SU-DHL-6 (cell line): ENCODE measurements at regions not wholly inside any gene's neighbourhood (a gene's known extent, or its start where the extent isn't known, plus 50 kb on each side); places are given as distances from the start of the nearest gene placed in this dataset.
"Not testable (repeated sequence)": the region's sequence is repeated elsewhere in the genome, so short reads cannot be mapped to it uniquely, and the experiment has no call there.

Source experiments
- H2AFZ ChIP-seq: fragments of 200-600 bp; sonication (generic); 2 replicates; pipeline ENCODE4 v1.6.1; 2014; ENCODE audit warnings: low read depth, mild to moderate bottlenecking, moderate library complexity, mixed read lengths, antibody characterized with exemption, low read length; ENCODE audit not compliant: severe bottlenecking
- H3F3A ChIP-seq: fragments of 200-600 bp; shearing (Covaris generic); 2 replicates; pipeline ENCODE4 v1.6.0; 2016; ENCODE audit warnings: antibody characterized with exemption, mild to moderate bottlenecking; ENCODE audit not compliant: insufficient read depth
- H3K27ac ChIP-seq: fragments of 200-600 bp; sonication (generic); 2 replicates; pipeline ENCODE4 v1.5.1; 2016; ENCODE audit warnings: low read depth, mild to moderate bottlenecking, low read length, moderate library complexity, mixed read lengths
- H3K27me3 ChIP-seq: fragments of 200-600 bp; sonication (generic), shearing (Covaris generic); 2 replicates; pipeline ENCODE4 v1.6.0; 2014; ENCODE audit warnings: mild to moderate bottlenecking, low read length
- H3K36me3 ChIP-seq: fragments of 200-600 bp; sonication (generic); 2 replicates; pipeline ENCODE4 v1.6.1; 2014; ENCODE audit warnings: mild to moderate bottlenecking, low read length, mixed read lengths
- H3K4me2 ChIP-seq: fragments of 300-600, 200-600 bp; shearing (Covaris generic), sonication (generic); 2 replicates; pipeline ENCODE4 v1.6.0; 2014; ENCODE audit warnings: low read length, low read depth, mild to moderate bottlenecking; ENCODE audit not compliant: poor library complexity, severe bottlenecking
- H3K4me3 ChIP-seq: fragments of 200-600 bp; sonication (generic); 2 replicates; pipeline ENCODE4 v1.5.1; 2014; ENCODE audit warnings: antibody characterized with exemption, low read length, mild to moderate bottlenecking, mixed read lengths; ENCODE audit not compliant: insufficient read depth, poor library complexity, severe bottlenecking
- H3K79me2 ChIP-seq: fragments of 200-600 bp; sonication (generic); 2 replicates; pipeline ENCODE4 v1.6.1; 2014; ENCODE audit warnings: mild to moderate bottlenecking, low read length, moderate library complexity; ENCODE audit not compliant: insufficient read depth
- H3K9ac ChIP-seq: fragments of 200-600 bp; sonication (generic); 2 replicates; pipeline ENCODE4 v1.7.0; 2014; ENCODE audit warnings: mild to moderate bottlenecking, low read length
- H3K9me2 ChIP-seq: fragments of 200-600 bp; sonication (generic); replicated peaks from 2 replicates; pipeline ENCODE4 v1.6.1; 2014; ENCODE audit warnings: low read length; ENCODE audit not compliant: insufficient read depth
- H3K9me3 ChIP-seq: fragments of 200-600 bp; sonication (generic); 2 replicates; pipeline ENCODE4 v1.6.1; 2014; ENCODE audit warnings: low read length, mixed read lengths; ENCODE audit not compliant: insufficient read depth
- H4K20me1 ChIP-seq: fragments of 200-600 bp; sonication (generic); 2 replicates; pipeline ENCODE4 v1.6.1; 2014; ENCODE audit warnings: low read depth, mild to moderate bottlenecking, antibody characterized with exemption, low read length, moderate library complexity, mixed read lengths
- EZH2phosphoT487 ChIP-seq: fragments of 200-600 bp; sonication (generic), shearing (Covaris generic); conservative IDR thresholded peaks from 2 replicates; pipeline ENCODE4 v1.6.1; 2018; ENCODE audit warnings: mild to moderate bottlenecking, antibody characterized with exemption, low read length, moderate library complexity, mixed read lengths
- TF ChIP-seq, protein P1 (sequence below): fragments of 200-600 bp; sonication (generic); IDR thresholded peaks from one replicate; pipeline ENCODE4 v1.5.1; 2017; ENCODE audit warnings: antibody characterized with exemption, mild to moderate bottlenecking, low read length, moderate library complexity; ENCODE audit not compliant: insufficient read depth, poor library complexity, severe bottlenecking

DNA sequence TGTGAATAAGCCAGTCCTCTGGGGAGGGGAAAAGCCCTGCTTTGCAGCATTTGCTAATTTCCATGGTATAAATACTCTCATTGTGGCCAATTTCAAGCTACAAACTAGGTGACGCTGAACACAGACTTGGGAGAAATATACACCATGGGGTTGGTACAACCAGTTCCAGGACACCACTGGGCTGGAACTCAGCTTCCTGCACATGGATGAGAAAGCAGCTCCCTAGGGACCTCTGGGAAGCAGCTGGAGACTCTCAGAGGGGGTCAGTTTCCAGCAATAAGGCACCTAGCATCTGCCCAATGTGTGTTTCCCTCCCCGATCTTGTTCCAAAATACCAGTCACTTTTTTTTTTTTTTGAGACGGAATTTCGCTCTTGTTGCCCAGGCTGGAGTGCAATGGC lies 56.8 kb upstream of the WDR11 start:
- no peaks in the 10 kb centered on the region for H3K79me2 ChIP-seq
- H3K4me3 ChIP-seq = no peak overlapping the region
- no peaks in the 10 kb centered on the region for H3K9me3 ChIP-seq
- no peaks in the 10 kb centered on the region for H3K36me3 ChIP-seq
- H4K20me1 ChIP-seq = no peaks in the 10 kb centered on the region
- H3K27ac ChIP-seq = no peak overlapping the region
- TF ChIP-seq, protein P1, sequence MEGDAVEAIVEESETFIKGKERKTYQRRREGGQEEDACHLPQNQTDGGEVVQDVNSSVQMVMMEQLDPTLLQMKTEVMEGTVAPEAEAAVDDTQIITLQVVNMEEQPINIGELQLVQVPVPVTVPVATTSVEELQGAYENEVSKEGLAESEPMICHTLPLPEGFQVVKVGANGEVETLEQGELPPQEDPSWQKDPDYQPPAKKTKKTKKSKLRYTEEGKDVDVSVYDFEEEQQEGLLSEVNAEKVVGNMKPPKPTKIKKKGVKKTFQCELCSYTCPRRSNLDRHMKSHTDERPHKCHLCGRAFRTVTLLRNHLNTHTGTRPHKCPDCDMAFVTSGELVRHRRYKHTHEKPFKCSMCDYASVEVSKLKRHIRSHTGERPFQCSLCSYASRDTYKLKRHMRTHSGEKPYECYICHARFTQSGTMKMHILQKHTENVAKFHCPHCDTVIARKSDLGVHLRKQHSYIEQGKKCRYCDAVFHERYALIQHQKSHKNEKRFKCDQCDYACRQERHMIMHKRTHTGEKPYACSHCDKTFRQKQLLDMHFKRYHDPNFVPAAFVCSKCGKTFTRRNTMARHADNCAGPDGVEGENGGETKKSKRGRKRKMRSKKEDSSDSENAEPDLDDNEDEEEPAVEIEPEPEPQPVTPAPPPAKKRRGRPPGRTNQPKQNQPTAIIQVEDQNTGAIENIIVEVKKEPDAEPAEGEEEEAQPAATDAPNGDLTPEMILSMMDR = no peak
- TF ChIP-seq EZH2phosphoT487 = no peak
- no peak overlapping the region for H3K4me2 ChIP-seq
- H3K9ac ChIP-seq = no peak overlapping the region
- H3K27me3 ChIP-seq = no peaks in the 10 kb centered on the region
- H2AFZ ChIP-seq = no peak overlapping the region
- H3F3A ChIP-seq = no peaks in the 10 kb centered on the region
- H3K9me2 ChIP-seq = no peaks in the 10 kb centered on the region

DNA sequence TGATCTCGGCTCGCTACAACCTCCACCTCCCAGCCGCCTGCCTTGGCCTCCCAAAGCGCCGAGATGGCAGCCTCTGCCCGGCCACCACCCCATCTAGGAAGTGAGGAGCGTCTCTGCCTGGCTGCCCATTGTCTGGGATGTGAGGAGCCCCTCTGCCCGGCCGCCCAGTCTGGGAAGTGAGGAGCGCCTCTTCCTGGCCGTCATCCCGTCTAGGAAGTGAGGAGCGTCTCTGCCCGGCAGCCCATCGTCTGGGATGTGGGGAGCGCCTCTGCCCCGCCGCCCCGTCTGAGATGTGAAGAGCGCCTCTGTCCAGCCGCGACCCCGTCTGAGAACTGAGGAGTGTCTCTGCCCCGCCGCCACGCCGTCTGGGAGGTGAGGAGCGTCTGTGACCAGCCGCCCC lies 52.9 kb upstream of the WDR11 start:
- H3F3A ChIP-seq, H3K9ac ChIP-seq, H4K20me1 ChIP-seq, H3K9me2 ChIP-seq, H3K4me3 ChIP-seq, H3K9me3 ChIP-seq, H3K27me3 ChIP-seq, H3K79me2 ChIP-seq, H2AFZ ChIP-seq, H3K27ac ChIP-seq, H3K36me3 ChIP-seq, H3K4me2 ChIP-seq: not testable (repeated sequence)

DNA sequence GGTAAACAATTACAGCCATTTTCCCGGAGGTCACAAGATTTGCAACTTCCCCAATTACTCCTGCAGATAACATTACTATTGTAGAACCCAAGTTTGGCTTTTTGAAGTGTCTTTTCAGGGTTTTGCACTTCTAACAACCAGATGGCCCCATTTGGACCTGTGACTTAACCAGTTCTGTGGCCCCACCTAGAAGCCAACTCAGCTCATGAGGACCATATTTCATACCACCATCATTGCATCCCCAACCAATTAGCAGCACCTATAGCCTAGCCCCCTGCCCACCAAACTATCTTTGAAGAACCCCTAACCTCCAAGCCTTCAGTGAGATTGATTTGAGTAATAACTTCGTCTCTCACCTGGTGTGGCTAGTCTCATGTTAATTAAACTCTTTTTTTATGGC lies 51.3 kb upstream of the WDR11 start:
- H3K9ac ChIP-seq = no peak overlapping the region
- TF ChIP-seq, protein P1 = no peak
- TF ChIP-seq EZH2phosphoT487 = no peak
- H3K27me3 ChIP-seq = no peaks in the 10 kb centered on the region
- no peak overlapping the region for H2AFZ ChIP-seq
- H3K36me3 ChIP-seq = no peaks in the 10 kb centered on the region
- no peaks in the 10 kb centered on the region for H3K9me2 ChIP-seq
- H3F3A ChIP-seq = no peaks in the 10 kb centered on the region
- H3K27ac ChIP-seq = no peak overlapping the region
- H3K9me3 ChIP-seq = no peaks in the 10 kb centered on the region
- H4K20me1 ChIP-seq = no peaks in the 10 kb centered on the region
- no peak overlapping the region for H3K4me2 ChIP-seq
- H3K79me2 ChIP-seq = no peaks in the 10 kb centered on the region
- H3K4me3 ChIP-seq = no peak overlapping the region

DNA sequence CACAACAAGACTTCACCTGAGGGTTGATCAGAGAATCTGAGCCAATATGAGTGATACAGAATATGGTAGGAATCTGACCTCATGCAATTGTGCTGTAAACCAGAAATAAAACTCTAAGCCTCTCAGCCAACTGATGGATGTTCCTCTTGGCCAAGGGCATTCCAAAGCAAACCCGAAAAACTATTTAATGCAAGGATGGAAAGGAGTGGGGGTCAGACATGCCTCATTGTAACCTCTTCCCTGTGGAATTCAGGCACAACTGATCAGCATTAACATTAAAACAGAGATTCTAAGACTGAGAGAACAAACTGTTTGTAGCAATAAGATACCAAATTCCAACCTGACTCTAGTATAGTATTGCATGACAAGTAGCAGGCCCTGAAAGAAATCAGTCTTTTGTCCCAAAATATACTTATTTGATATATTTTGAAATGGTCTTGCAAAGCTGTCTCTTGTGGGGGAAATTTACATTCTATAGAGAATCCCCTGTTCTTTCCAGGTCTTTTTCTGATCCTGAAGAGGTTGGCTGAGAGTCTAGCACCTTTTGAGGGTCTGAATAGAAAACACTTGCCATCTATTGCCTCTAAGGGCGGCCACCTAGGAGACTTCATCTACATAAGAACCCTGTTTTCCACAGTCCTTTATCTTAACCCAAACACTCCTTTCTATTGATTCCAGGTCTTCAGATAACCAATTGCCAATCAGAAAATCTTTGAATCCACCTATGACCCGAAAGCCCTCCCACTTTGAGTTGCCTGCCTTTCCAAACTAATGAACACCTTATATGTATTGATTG lies 50.4 kb upstream of the WDR11 start:
- TF ChIP-seq, protein P1 = no peak
- no peak for TF ChIP-seq EZH2phosphoT487
- Histone ChIP-seq H3K9me3 (no peaks in the 10 kb centered on the region), H3K4me2 (no peak overlapping the region), H3K27ac (no peak overlapping the region), H3F3A (no peaks in the 10 kb centered on the region), H3K9me2 (no peaks in the 10 kb centered on the region), H3K9ac (no peak overlapping the region), H3K79me2 (no peaks in the 10 kb centered on the region), H3K4me3 (no peak overlapping the region), H3K27me3 (no peaks in the 10 kb centered on the region), H3K36me3 (no peaks in the 10 kb centered on the region), H2AFZ (no peak overlapping the region), H4K20me1 (no peaks in the 10 kb centered on the region)
